Activated naive CD8-positive, alpha-beta T cell (primary cell): ENCODE measurements at regions not wholly inside any gene's neighbourhood (a gene's known extent, or its start where the extent isn't known, plus 50 kb on each side); places are given as distances from the start of the nearest gene placed in this dataset.

Experiments
- H3K27ac Mint-ChIP-seq: one replicate; pipeline ENCODE4 v1.8.0; 2021; ENCODE audit warnings: mixed read lengths
- H3K27me3 Mint-ChIP-seq: one replicate; pipeline ENCODE4 v1.8.0; 2021; ENCODE audit warnings: mixed read lengths
- H3K36me3 Mint-ChIP-seq: one replicate; pipeline ENCODE4 v1.8.0; 2021; ENCODE audit warnings: mixed read lengths
- H3K4me1 Mint-ChIP-seq: one replicate; pipeline ENCODE4 v1.8.0; 2021; ENCODE audit warnings: low read depth, mixed read lengths
- H3K4me3 Mint-ChIP-seq: one replicate; pipeline ENCODE4 v1.8.0; 2021; ENCODE audit warnings: mild to moderate bottlenecking, mixed read lengths
- H3K9me3 Mint-ChIP-seq: one replicate; pipeline ENCODE4 v1.8.0; 2021; ENCODE audit warnings: low read depth, mixed read lengths

- H3K27ac Mint-ChIP-seq, result no peak overlapping the region
- H3K36me3 Mint-ChIP-seq, result no peaks in the 10 kb centered on the region
- peaks cover 4% of the 10 kb centered on the region for H3K27me3 Mint-ChIP-seq
- no peaks in the 10 kb centered on the region for H3K4me1 Mint-ChIP-seq
- H3K9me3 Mint-ChIP-seq, result no peaks in the 10 kb centered on the region
- H3K4me3 Mint-ChIP-seq, result no peak overlapping the region
Measured at GRCh38 chr11:119533462-119533861, 110.5 kb upstream of the THY1 start.

DNA sequence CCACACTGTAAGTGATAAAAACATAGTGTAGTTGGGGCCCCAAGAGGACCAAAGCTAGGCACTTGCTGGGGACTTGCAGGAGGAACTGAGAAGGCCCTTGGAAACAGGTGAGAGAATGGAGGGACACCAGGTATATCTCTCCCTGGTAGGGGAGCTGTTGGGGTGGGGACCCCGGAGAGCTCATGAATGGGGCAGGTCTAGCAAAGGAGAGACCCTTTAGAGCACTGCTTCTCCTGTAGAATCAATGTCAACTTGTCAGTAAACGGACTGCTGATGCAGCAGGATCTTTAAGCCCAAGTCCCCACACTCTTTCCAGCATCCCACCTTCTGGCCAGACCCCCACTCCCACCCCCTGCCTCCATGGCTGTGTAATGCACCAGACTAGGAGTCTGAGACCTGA, 109.6 kb upstream of the THY1 start:
- H3K36me3 Mint-ChIP-seq, result no peaks in the 10 kb centered on the region
- no peak overlapping the region for H3K27ac Mint-ChIP-seq
- no peaks in the 10 kb centered on the region for H3K4me1 Mint-ChIP-seq
- no peaks in the 10 kb centered on the region for H3K9me3 Mint-ChIP-seq
- H3K4me3 Mint-ChIP-seq, result no peak overlapping the region
- H3K27me3 Mint-ChIP-seq, result peaks cover 4% of the 10 kb centered on the region

DNA sequence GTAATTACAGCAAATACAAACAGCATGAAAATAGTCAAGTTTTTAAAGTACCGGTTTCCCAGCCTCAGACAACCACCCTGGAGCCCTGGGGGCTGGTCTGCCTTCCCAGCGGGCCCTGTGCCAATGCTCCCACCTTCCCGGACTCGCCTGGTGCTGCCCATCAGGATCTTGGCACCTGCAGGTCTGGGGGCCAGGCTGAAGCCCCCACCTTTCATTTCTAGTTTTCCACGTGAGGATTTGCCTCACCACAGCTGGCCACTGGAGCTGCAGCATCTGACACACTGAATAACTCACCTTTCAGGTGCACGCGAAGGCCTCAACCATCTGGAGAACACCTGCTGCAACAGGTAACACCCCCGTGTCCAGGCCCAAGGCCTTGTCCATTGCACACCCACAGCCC, 108.7 kb upstream of the THY1 start:
- Mint-ChIP-seq H3K4me3 (no peak overlapping the region), H3K27me3 (peaks cover 4% of the 10 kb centered on the region), H3K4me1 (no peaks in the 10 kb centered on the region), H3K27ac (no peak overlapping the region), H3K36me3 (no peaks in the 10 kb centered on the region), H3K9me3 (no peaks in the 10 kb centered on the region)

DNA sequence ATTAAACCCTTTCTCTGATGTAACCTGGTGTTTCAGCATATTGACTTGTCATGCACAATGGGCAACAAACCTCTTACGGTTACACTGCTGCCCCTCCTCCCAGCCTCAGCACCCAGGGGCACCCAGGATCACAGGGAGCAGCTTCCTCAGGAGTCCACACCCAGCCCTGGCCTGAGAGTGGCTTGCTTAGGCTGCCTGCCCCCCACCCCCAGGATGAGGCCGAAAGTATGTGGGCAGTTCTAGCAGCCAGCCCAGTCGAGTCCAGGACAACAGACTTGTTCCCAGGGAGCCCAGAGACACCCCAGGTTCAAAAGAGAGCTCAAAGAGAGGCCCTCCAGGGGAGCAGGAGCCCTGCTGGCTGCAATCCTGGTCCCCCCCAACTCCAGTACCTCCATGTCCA, 108.1 kb upstream of the THY1 start:
- H3K27me3 Mint-ChIP-seq, result peaks cover 2% of the 10 kb centered on the region
- no peaks in the 10 kb centered on the region for H3K36me3 Mint-ChIP-seq
- H3K4me3 Mint-ChIP-seq, result no peak overlapping the region
- H3K9me3 Mint-ChIP-seq, result no peaks in the 10 kb centered on the region
- H3K27ac Mint-ChIP-seq, result no peak overlapping the region
- H3K4me1 Mint-ChIP-seq, result no peaks in the 10 kb centered on the region

DNA sequence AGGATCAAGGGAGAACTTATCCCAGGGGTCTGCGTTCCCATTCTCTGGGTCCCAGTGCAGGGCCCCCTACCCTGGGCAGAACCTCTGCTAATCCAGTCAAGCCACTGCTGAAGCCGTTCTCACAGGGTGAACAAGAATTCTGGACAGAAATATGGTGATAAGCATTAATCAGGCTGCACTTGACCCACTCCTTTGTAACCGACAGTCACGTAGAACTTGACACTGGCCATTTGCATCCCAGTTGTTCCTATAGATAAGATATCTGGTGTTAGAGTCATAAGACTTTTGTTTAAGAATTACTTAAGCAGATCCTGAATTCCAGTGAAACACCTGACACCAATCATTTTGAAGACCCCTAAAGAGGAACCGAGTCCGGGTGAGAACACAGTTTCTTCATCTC, 107.5 kb upstream of the THY1 start:
- Mint-ChIP-seq H3K4me1 (no peaks in the 10 kb centered on the region), H3K36me3 (no peaks in the 10 kb centered on the region), H3K27me3 (peaks cover 2% of the 10 kb centered on the region), H3K4me3 (no peak overlapping the region), H3K9me3 (no peaks in the 10 kb centered on the region), H3K27ac (no peak overlapping the region)

GRCh38 chr11:119529936-119530335, 107.0 kb upstream of the THY1 start:
- Mint-ChIP-seq H3K27ac (no peak overlapping the region), H3K36me3 (no peaks in the 10 kb centered on the region), H3K27me3 (no peaks in the 10 kb centered on the region), H3K4me1 (no peaks in the 10 kb centered on the region), H3K4me3 (no peak overlapping the region), H3K9me3 (no peaks in the 10 kb centered on the region)

- no peaks in the 10 kb centered on the region for H3K36me3 Mint-ChIP-seq
- H3K27me3 Mint-ChIP-seq, result no peaks in the 10 kb centered on the region
- H3K9me3 Mint-ChIP-seq, result no peaks in the 10 kb centered on the region
- H3K4me3 Mint-ChIP-seq, result no peak overlapping the region
- no peak overlapping the region for H3K27ac Mint-ChIP-seq
- no peaks in the 10 kb centered on the region for H3K4me1 Mint-ChIP-seq
Measured at GRCh38 chr11:119529063-119529845, 106.3 kb upstream of the THY1 start.

DNA sequence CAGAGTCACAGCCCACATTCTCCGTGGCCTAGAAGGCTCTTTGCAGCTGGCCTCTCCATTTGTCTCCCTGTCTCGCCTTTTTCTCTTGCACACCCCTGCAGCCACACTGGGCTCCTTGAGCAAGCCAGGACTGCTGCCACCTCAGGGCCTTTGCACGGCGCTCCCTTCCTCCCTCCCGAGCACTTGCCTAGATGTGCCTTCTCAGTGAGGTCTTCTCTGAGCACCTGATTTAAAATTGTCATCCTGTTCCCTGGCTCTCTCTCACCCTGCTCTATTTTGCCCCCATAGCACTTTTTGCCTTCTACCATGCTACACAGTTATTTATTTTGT, 102.9 kb upstream of the THY1 start:
- no peaks in the 10 kb centered on the region for H3K9me3 Mint-ChIP-seq

GRCh38 chr11:119525180-119525866, 102.4 kb upstream of the THY1 start:
- H3K9me3 Mint-ChIP-seq, result no peaks in the 10 kb centered on the region
- no peak overlapping the region for H3K4me3 Mint-ChIP-seq
- no peaks in the 10 kb centered on the region for H3K36me3 Mint-ChIP-seq
- no peaks in the 10 kb centered on the region for H3K27me3 Mint-ChIP-seq
- no peaks in the 10 kb centered on the region for H3K4me1 Mint-ChIP-seq
- H3K27ac Mint-ChIP-seq, result no peak overlapping the region

More for the DNA sequence above, 102.9 kb upstream of the THY1 start:
- H3K27me3 Mint-ChIP-seq, result no peaks in the 10 kb centered on the region
- no peak overlapping the region for H3K4me3 Mint-ChIP-seq
- no peaks in the 10 kb centered on the region for H3K4me1 Mint-ChIP-seq
- no peaks in the 10 kb centered on the region for H3K36me3 Mint-ChIP-seq
- no peak overlapping the region for H3K27ac Mint-ChIP-seq

DNA sequence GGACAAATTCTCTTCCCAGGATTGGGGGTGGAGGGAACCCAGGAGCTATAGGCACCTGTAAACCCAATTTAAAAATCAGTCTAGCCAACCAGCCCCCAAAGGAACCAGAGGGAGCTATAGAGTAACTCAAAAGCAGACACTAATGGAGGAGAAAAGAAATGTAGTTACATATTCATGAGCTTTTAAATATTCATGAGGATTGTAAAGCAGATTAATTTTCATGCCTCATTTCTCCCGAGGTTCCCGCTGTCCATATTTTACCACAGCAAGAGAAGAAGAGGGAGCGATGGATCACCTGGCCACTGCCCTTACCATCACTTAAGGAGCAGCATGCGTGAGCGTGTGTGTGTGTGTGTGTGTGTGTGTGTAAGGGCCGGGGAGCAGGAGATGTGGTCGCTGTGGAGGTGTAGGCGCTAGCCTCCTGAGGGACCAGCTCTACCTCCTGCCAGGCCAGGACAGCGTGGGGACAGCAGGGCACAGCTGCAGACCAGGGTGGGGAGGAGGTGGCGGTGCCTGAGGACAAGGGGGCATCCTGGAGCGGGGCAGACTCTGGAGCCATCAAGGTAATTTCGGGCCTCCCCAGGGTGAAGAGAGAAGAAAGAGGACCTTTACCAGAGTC, 100.7 kb upstream of the THY1 start:
- Mint-ChIP-seq H3K27ac (no peak overlapping the region), H3K4me1 (no peaks in the 10 kb centered on the region), H3K27me3 (no peaks in the 10 kb centered on the region), H3K4me3 (no peak overlapping the region), H3K9me3 (no peaks in the 10 kb centered on the region), H3K36me3 (no peaks in the 10 kb centered on the region)

DNA sequence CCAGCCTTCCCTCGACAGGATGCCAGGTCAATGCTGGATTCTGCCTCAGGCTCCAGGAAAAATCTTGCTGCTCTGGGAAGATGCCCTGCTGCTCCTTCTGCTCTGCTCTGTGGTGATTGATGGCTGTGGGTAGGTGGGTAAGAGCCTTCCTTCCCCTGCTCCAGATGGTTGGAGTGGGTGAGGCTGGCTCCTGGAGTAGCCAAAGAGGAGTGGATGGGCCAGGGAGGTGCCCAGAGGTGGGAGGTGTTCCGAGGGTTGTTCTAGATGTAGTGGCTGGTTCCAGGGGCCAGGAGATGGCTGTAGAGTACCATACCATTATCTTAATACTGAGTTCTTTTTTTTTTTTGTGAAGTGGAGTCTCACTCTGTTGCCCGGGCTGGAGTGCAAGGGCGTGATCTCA, 99.6 kb upstream of the THY1 start:
- H3K9me3 Mint-ChIP-seq, result no peaks in the 10 kb centered on the region
- no peak overlapping the region for H3K27ac Mint-ChIP-seq
- H3K4me1 Mint-ChIP-seq, result no peaks in the 10 kb centered on the region
- no peak overlapping the region for H3K4me3 Mint-ChIP-seq
- H3K36me3 Mint-ChIP-seq, result no peaks in the 10 kb centered on the region
- peaks cover 3% of the 10 kb centered on the region for H3K27me3 Mint-ChIP-seq

GRCh38 chr11:119521551-119521950, 98.6 kb upstream of the THY1 start:
- no peaks in the 10 kb centered on the region for H3K9me3 Mint-ChIP-seq
- peaks cover 3% of the 10 kb centered on the region for H3K27me3 Mint-ChIP-seq
- no peaks in the 10 kb centered on the region for H3K36me3 Mint-ChIP-seq
- H3K27ac Mint-ChIP-seq, result no peak overlapping the region
- H3K4me1 Mint-ChIP-seq, result no peaks in the 10 kb centered on the region
- H3K4me3 Mint-ChIP-seq, result no peak overlapping the region

DNA sequence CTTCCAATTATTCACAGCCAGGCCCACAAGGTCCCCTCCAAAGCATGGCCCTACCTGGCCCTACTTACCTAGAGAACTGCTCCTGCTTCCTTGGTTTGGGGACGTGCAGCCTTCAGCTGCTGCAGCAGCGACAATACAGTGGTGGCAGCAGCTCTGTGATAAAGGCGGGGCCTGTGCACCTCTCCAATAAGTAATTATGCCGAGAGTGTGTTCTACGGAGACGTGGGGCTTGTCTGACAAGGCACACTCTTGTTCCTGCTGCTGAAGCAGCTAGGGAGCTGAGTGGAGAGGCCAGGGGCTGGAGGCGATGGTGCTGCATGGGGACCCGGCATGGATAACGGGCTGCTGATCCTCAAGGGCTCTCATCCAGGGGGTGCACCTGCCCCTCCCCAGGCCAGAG, 98.0 kb upstream of the THY1 start:
- Mint-ChIP-seq H3K27ac (no peak overlapping the region), H3K4me3 (no peak overlapping the region), H3K9me3 (no peaks in the 10 kb centered on the region), H3K4me1 (no peaks in the 10 kb centered on the region), H3K36me3 (no peaks in the 10 kb centered on the region), H3K27me3 (peaks cover 7% of the 10 kb centered on the region)

GRCh38 chr11:119520400-119520799, 97.4 kb upstream of the THY1 start:
- Mint-ChIP-seq H3K4me1 (no peaks in the 10 kb centered on the region), H3K9me3 (no peaks in the 10 kb centered on the region), H3K27me3 (peaks cover 7% of the 10 kb centered on the region), H3K4me3 (no peak overlapping the region), H3K27ac (no peak overlapping the region), H3K36me3 (no peaks in the 10 kb centered on the region)

DNA sequence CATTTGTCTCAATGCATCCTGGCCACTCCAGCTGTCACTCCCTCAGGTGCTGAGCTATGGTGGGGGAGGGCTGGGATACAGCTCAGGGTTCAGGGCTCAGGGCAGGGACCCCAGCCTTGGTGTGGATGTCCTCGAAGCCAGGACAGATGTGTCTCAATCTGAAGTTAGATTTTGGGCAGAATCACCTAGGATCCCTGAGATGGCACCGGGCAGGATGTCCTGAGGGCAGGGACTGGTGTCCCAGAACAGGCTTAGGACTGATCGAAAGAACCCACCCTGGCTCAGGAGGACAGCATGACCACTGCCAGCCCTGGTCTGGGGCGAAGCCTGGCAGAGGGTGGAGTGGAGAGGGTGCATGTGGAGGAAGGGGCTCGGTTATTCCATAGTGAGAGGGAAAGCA, 96.8 kb upstream of the THY1 start:
- Mint-ChIP-seq H3K27me3 (peaks cover 7% of the 10 kb centered on the region), H3K4me1 (no peaks in the 10 kb centered on the region), H3K4me3 (no peak overlapping the region), H3K27ac (no peak overlapping the region), H3K9me3 (no peaks in the 10 kb centered on the region), H3K36me3 (no peaks in the 10 kb centered on the region)
